NT2/D1 (cell line): ENCODE measurements at regions not wholly inside any gene's neighbourhood (a gene's known extent, or its start where the extent isn't known, plus 50 kb on each side); places are given as distances from the start of the nearest gene placed in this dataset.
"Not testable (repeated sequence)": the region's sequence is repeated elsewhere in the genome, so short reads cannot be mapped to it uniquely, and the experiment has no call there.

ENCODE experiments used
- DNase-seq: peaks from one replicate; pipeline ENCODE4 v3.0.0-alpha.2; 2011; ENCODE audit warnings: low read depth, low spot score
- H3K27me3 ChIP-seq: 2 replicates; pipeline ENCODE4 v1.6.0; 2011; ENCODE audit warnings: mild to moderate bottlenecking; ENCODE audit not compliant: insufficient read length, insufficient read depth
- H3K36me3 ChIP-seq: 2 replicates; pipeline ENCODE4 v1.6.1; 2011; ENCODE audit warnings: mild to moderate bottlenecking, low read length, mixed read lengths; ENCODE audit not compliant: insufficient read depth, insufficient read length
- H3K4me1 ChIP-seq: 2 replicates; pipeline ENCODE4 v1.5.1; 2011; ENCODE audit not compliant: insufficient read depth, insufficient read length
- H3K4me3 ChIP-seq: 2 replicates; pipeline ENCODE4 v1.5.1; 2011; ENCODE audit warnings: low read depth; ENCODE audit not compliant: insufficient read length
- H3K9ac ChIP-seq: 2 replicates; pipeline ENCODE4 v1.6.0; 2011; ENCODE audit warnings: low read depth; ENCODE audit not compliant: insufficient read length
- H3K9me3 ChIP-seq: 2 replicates; pipeline ENCODE4 v1.5.1; 2011; ENCODE audit warnings: mild to moderate bottlenecking, low read length; ENCODE audit not compliant: insufficient read depth
- SUZ12 ChIP-seq: IDR thresholded peaks from 2 replicates; pipeline ENCODE4 v1.6.1; 2011; ENCODE audit not compliant: insufficient read length, insufficient read depth; ENCODE audit errors: extremely low read depth
- YY1 ChIP-seq: IDR thresholded peaks from 2 replicates; pipeline ENCODE4 v1.6.1; 2011; ENCODE audit not compliant: insufficient read length, insufficient read depth
- ZNF274 ChIP-seq: IDR thresholded peaks from 2 replicates; pipeline ENCODE4 v1.6.1; 2011; ENCODE audit warnings: mild to moderate bottlenecking, low read depth, low read length

DNA sequence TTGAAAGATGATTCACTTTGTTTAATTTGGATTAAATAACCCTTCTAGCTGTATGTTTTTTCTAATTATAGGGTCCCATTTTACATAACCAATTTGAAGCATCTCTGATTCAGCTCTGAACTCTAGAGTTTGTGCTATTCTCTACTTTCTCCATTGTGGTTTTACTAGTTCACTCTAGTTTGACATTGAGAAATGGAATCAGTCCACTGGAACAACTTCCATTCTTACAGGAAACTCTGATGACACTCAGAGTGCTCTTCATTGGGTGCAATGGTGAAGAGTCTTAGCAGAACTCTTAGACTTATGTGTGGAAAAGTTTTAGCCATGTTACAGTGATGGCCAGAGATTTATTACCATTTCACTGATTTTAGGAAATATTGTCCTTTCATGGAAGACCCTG, 140.7 kb downstream of the DYRK2 start:
- TF ChIP-seq SUZ12: no peak
- no peak for TF ChIP-seq YY1
- no peak for TF ChIP-seq ZNF274
- DNase-seq: no peak
- Histone ChIP-seq H3K27me3 (no peaks in the 10 kb centered on the region), H3K9me3 (no peaks in the 10 kb centered on the region; the same call in 1 of the 2 replicates), H3K36me3 (no peaks in the 10 kb centered on the region), H3K4me3 (no peak overlapping the region), H3K4me1 (no peaks in the 10 kb centered on the region), H3K9ac (no peak overlapping the region)

DNA sequence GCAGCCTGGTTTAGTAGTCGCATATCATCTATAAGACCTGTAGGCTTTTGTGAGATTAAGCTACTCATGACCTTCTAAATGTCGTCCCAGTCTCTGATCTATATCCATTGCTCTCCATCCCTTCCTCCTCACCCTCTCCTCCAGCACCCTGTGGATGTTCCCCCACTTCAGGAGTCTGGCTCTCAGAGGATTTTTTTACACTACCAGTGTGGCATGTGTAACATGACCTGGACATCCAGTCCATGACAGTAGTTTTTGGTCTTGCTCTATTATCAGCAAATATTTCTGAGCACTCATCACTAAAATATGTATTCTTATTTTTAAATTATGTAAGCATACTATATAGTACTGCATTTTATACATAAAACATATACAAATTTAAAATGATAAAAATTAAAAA, 142.1 kb downstream of the DYRK2 start:
- DNase-seq: no peak
- Histone ChIP-seq H3K27me3 (no peaks in the 10 kb centered on the region), H3K4me1 (no peaks in the 10 kb centered on the region), H3K36me3 (no peaks in the 10 kb centered on the region), H3K9me3 (no peaks in the 10 kb centered on the region; the same call in 1 of the 2 replicates), H3K4me3 (no peak overlapping the region), H3K9ac (no peak overlapping the region)
- no peak for TF ChIP-seq YY1

DNA sequence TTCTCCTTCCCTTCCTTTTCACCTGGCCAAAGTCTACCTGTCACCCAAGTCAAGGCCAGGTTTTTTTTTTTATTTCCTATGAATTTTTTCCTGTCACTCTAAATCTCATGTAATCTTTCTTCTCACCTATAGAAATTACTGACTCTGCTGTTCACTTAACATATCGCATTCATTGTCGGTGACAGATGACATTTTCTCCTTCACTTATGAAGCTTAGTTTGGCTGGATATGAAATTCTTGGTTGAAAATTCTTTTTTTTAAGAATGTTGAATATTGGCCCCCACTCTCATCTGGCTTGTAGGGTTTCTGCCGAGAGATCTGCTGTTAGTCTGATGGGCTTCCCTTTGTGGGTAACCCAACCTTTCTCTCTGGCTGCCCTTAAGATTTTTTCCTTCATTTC, 142.8 kb downstream of the DYRK2 start:
- H3K36me3 ChIP-seq, H3K9me3 ChIP-seq, H3K27me3 ChIP-seq, DNase-seq, H3K9ac ChIP-seq, H3K4me3 ChIP-seq, H3K4me1 ChIP-seq: not testable (repeated sequence)

DNA sequence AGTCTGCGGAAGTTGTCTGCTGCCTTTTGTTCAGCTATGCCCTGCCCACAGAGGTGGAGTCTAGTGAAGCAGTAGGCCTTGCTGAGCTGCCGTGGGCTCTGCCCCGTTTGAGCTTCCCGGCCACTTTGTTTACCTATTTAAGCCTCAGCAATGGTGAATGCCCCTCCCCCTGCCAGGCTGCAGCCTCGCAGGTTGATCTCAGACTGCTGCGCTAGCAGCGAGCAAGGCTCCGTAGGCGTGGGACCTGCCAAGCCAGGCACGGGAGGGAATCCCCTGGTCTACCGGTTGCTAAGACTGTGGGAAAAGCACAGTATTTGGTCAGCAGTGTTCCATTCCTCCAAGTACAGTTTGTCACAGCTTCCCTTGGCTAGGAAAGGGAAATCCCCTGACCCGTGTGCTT, 143.6 kb downstream of the DYRK2 start:
- no peak for DNase-seq

DNA sequence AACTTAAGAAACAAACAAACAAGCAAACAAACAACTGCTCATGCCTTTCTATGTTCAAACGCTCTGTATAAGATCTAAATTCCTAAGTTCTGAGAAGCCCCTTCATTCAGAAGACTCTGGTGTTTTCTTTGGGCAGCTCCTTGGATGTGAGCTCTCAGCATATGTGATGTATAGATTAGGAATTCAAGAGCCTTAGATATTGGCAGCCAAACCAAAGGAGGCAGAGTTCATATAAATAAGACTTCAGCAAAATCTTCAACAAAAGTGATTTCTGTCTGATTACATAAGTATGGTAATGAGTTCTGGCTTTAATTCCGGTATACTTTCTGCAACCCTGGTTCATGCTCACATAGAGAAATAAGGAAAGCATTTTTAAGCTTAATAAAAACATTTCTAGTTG, 145.6 kb downstream of the DYRK2 start:
- TF ChIP-seq SUZ12 (no peak), YY1 (no peak)
- no peak overlapping the region for H3K4me3 ChIP-seq
- no peaks in the 10 kb centered on the region for H3K36me3 ChIP-seq
- no peak for DNase-seq
- no peaks in the 10 kb centered on the region for H3K27me3 ChIP-seq
- no peaks in the 10 kb centered on the region for H3K4me1 ChIP-seq
- H3K9me3 ChIP-seq: no peaks in the 10 kb centered on the region; the same call in 1 of the 2 replicates
- H3K9ac ChIP-seq: no peak overlapping the region

More for the DNA sequence above, 143.6 kb downstream of the DYRK2 start:
- Histone ChIP-seq H3K27me3 (no peaks in the 10 kb centered on the region), H3K9ac (no peak overlapping the region), H3K9me3 (no peaks in the 10 kb centered on the region; the same call in 1 of the 2 replicates), H3K4me1 (no peaks in the 10 kb centered on the region), H3K4me3 (no peak overlapping the region), H3K36me3 (no peaks in the 10 kb centered on the region)
- TF ChIP-seq SUZ12 (no peak), YY1 (no peak), ZNF274 (no peak)

GRCh38 chr12:67795236-67795635, 146.7 kb downstream of the DYRK2 start:
- no peaks in the 10 kb centered on the region; the same call in 1 of the 2 replicates for H3K9me3 ChIP-seq
- no peak overlapping the region for H3K9ac ChIP-seq
- TF ChIP-seq ZNF274 (no peak), SUZ12 (no peak), YY1 (no peak)
- DNase-seq: no peak
- H3K36me3 ChIP-seq: no peaks in the 10 kb centered on the region
- H3K4me1 ChIP-seq: no peaks in the 10 kb centered on the region
- H3K4me3 ChIP-seq: no peak overlapping the region
- no peaks in the 10 kb centered on the region for H3K27me3 ChIP-seq

DNA sequence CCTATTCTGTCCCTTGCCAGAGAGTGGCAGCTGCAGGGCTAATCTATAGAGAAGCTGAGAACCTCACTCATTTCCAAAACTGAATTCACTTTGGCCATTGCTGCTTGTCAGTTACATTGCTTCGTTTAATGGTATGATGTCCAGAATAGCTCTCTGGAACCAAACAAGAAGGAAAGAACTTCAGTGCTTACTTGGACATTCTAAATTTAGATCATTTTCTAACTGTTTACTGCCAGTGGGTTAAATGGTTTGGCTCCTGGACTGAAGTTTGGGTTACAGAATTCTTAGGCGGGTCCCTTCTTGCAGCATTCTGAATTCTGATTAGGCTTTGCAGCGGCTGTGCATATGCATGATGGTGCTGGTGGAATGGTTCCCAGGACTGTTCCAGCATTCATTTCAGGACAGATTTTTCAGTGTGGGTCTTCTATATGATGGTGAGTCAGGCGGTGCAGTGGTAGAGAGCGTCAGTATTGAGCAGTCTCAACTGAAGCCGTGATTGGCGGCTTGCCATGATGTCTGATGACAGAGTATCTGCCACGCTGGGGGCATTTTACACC, 148.7 kb downstream of the DYRK2 start:
- no peak for TF ChIP-seq SUZ12
- H3K9ac ChIP-seq: no peak overlapping the region
- no peak for DNase-seq
- H3K27me3 ChIP-seq: no peaks in the 10 kb centered on the region
- no peaks in the 10 kb centered on the region for H3K36me3 ChIP-seq
- no peaks in the 10 kb centered on the region; the same call in 1 of the 2 replicates for H3K9me3 ChIP-seq
- H3K4me3 ChIP-seq: no peak overlapping the region
- H3K4me1 ChIP-seq: no peaks in the 10 kb centered on the region

GRCh38 chr12:67797753-67798152, 149.2 kb downstream of the DYRK2 start:
- no peak for TF ChIP-seq SUZ12
- TF ChIP-seq ZNF274: no peak
- TF ChIP-seq YY1: no peak
- Histone ChIP-seq H3K4me1 (no peaks in the 10 kb centered on the region), H3K36me3 (no peaks in the 10 kb centered on the region), H3K4me3 (no peak overlapping the region), H3K27me3 (no peaks in the 10 kb centered on the region), H3K9me3 (no peaks in the 10 kb centered on the region), H3K9ac (no peak overlapping the region)
- DNase-seq: no peak
